Gastrocnemius medialis (tissue), 4 donors: ENCODE measurements at regions not wholly inside any gene's neighbourhood (a gene's known extent, or its start where the extent isn't known, plus 50 kb on each side); places are given as distances from the start of the nearest gene placed in this dataset.

Experiments used
- ATAC-seq, 2 donors: fragments of 150-250 bp; one replicate each; pipeline ENCODE4 v1.9.1; 2016
- DNase-seq, 2 donors: peaks; one replicate each; pipeline ENCODE4 v3.0.0-alpha.2; 2019
- H3K27ac ChIP-seq, 4 donors: fragments of 200-600 bp; sonication (generic); 1 replicate in 1 of 4; 2 replicates in 3 of 4; pipeline ENCODE4 v1.5.1; 2016 to 2018; ENCODE audit warnings: mild to moderate bottlenecking in 2 of 4, moderate library complexity in 1 of 4
- H3K27me3 ChIP-seq, 3 donors: fragments of 200-600 bp; sonication (generic) in 2 of 3; 1 replicate in 1 of 3; 2 replicates in 2 of 3; pipeline versions ENCODE4 v1.5.1 to v1.6.0; 2016 to 2019; ENCODE audit warnings: mild to moderate bottlenecking in 1 of 3, moderate library complexity in 1 of 3
- H3K36me3 ChIP-seq, 2 donors: fragments of 200-600 bp; sonication (generic) in 1 of 2; one replicate each; pipeline ENCODE4 v1.5.1; 2017 to 2018
- H3K4me1 ChIP-seq, 2 donors: fragments of 200-600 bp; sonication (generic) in 1 of 2; one replicate each; pipeline ENCODE4 v1.5.1; 2016 to 2017; ENCODE audit warnings: mild to moderate bottlenecking in 2 of 2
- H3K4me3 ChIP-seq, 4 donors: fragments of 200-600 bp; sonication (generic) in 3 of 4; 1 replicate in 1 of 4; 2 replicates in 3 of 4; pipeline ENCODE4 v1.5.1; 2016 to 2019; ENCODE audit warnings: mild to moderate bottlenecking in 2 of 4
- H3K9me3 ChIP-seq, 3 donors: fragments of 200-600 bp; sonication (generic) in 2 of 3; 1 replicate in 1 of 3; 2 replicates in 2 of 3; pipeline ENCODE4 v1.5.1; 2016 to 2019
- CTCF ChIP-seq, 5 experiments: fragments of 450-650 bp in 3 of 5; fragments of 200-600 bp in 2 of 5; sonication (generic) in 2 of 5; IDR thresholded peaks in 4 of 5; conservative IDR thresholded peaks in 1 of 5; 1 replicate in 4 of 5; 2 replicates in 1 of 5; pipeline ENCODE4 v1.5.1; 2016 to 2019; ENCODE audit warnings: antibody characterized with exemption in 5 of 5, mild to moderate bottlenecking in 3 of 5, moderate library complexity in 3 of 5
- POLR2A ChIP-seq, 2 donors: fragments of 450-650 bp; IDR thresholded peaks; one replicate each; pipeline ENCODE4 v1.6.1; 2017; ENCODE audit warnings: antibody characterized with exemption in 2 of 2, mild to moderate bottlenecking in 2 of 2, moderate library complexity in 2 of 2
- in situ Hi-C, 4 donors: fragments of 200-750 bp; cut with MboI; loops; one replicate each; pipeline versions ENCODE4 v1.15.0 to v1.8.0; 2017; ENCODE audit warnings: low sequenced_read_pairs in 4 of 4
- intact Hi-C: fragments of 100-400 bp; cut with DNase I; formaldehyde crosslinking; loops from one replicate; pipeline ENCODE4 v1.15.1; 2023; ENCODE audit warnings: low total_unique reads

- TF ChIP-seq POLR2A (IDR thresholded peaks at IDR 0.05) (no peak), CTCF (IDR thresholded peaks at IDR 0.05 in 4 of 5, conservative IDR thresholded peaks at IDR 0.05 in 1 of 5) (peak in 4 of 5 experiments; percentile 18 to 42 (median 34))
- H3K36me3 ChIP-seq: no peaks in the 10 kb centered on the region
- no peak overlapping the region for H3K4me3 ChIP-seq
- in situ Hi-C loops (no loop called here), intact Hi-C loops (loop anchor here (2.0 to 10.0 kb wide), 2 partner anchors 29 to 53 kb away; no protein-coding TSS in a partner anchor)
- H3K9me3 ChIP-seq: no peaks in the 10 kb centered on the region
- peaks cover 13 to 16% of the 10 kb centered on the region in 2 donors for H3K4me1 ChIP-seq
- ATAC-seq: peak; percentile 83 to 88
- DNase-seq: peak in 1 of 2 donors; percentile 57
- H3K27me3 ChIP-seq: no peaks in the 10 kb centered on the region
- H3K27ac ChIP-seq: peak overlapping the region; percentile 35 to 69 (median 58)
Measured at GRCh38 chr7:142587578-142588191, 161.6 kb upstream of the PRSS1 start.

- Histone ChIP-seq H3K36me3 (no peaks in the 10 kb centered on the region), H3K27ac (no peak overlapping the region), H3K4me1 (peaks cover 13 to 16% of the 10 kb centered on the region in 2 donors), H3K9me3 (no peaks in the 10 kb centered on the region), H3K27me3 (no peaks in the 10 kb centered on the region), H3K4me3 (no peak overlapping the region)
- in situ Hi-C loops (no loop called here), intact Hi-C loops (loop anchor here (2.0 to 10.0 kb wide), 2 partner anchors 28 to 52 kb away; no protein-coding TSS in a partner anchor)
- TF ChIP-seq POLR2A (IDR thresholded peaks at IDR 0.05): no peak
- no peak for TF ChIP-seq CTCF (IDR thresholded peaks at IDR 0.05 in 4 of 5, conservative IDR thresholded peaks at IDR 0.05 in 1 of 5)
- no peak for ATAC-seq
- DNase-seq: no peak
Measured at GRCh38 chr7:142586611-142587010, 162.7 kb upstream of the PRSS1 start.

- TF ChIP-seq POLR2A (IDR thresholded peaks at IDR 0.05) (no peak), CTCF (IDR thresholded peaks at IDR 0.05 in 4 of 5, conservative IDR thresholded peaks at IDR 0.05 in 1 of 5) (no peak)
- ATAC-seq (no peak), DNase-seq (no peak)
- H3K36me3 ChIP-seq: no peaks in the 10 kb centered on the region
- in situ Hi-C loops: no loop called here
- H3K4me3 ChIP-seq: no peak overlapping the region
- no peaks in the 10 kb centered on the region for H3K9me3 ChIP-seq
- intact Hi-C loops: loop anchor here (10.0 kb wide), 1 partner anchor 51 kb away; no protein-coding TSS in a partner anchor
- H3K27me3 ChIP-seq: no peaks in the 10 kb centered on the region
- H3K4me1 ChIP-seq: peaks cover 13 to 16% of the 10 kb centered on the region in 2 donors
- no peak overlapping the region for H3K27ac ChIP-seq
Measured at GRCh38 chr7:142585425-142585824, 163.8 kb upstream of the PRSS1 start.

- in situ Hi-C loops (no loop called here), intact Hi-C loops (loop anchor here (10.0 kb wide), 1 partner anchor 50 kb away; no protein-coding TSS in a partner anchor)
- Histone ChIP-seq H3K4me1 (peaks cover 13 to 16% of the 10 kb centered on the region in 2 donors), H3K27ac (no peak overlapping the region), H3K9me3 (no peaks in the 10 kb centered on the region), H3K27me3 (no peaks in the 10 kb centered on the region), H3K36me3 (no peaks in the 10 kb centered on the region), H3K4me3 (no peak overlapping the region)
- ATAC-seq: no peak
- TF ChIP-seq POLR2A (IDR thresholded peaks at IDR 0.05) (no peak), CTCF (IDR thresholded peaks at IDR 0.05 in 4 of 5, conservative IDR thresholded peaks at IDR 0.05 in 1 of 5) (no peak)
- no peak for DNase-seq
Measured at GRCh38 chr7:142584765-142585164, 164.5 kb upstream of the PRSS1 start.
